ENCODE measurements at regions not wholly inside any gene's neighbourhood (a gene's known extent, or its start where the extent isn't known, plus 50 kb on each side); places are given as distances from the start of the nearest gene placed in this dataset.

GRCh38 chr12:24728826-24729225 is 220.1 kb downstream of the BCAT1 start:
- no peak overlapping the region for H3K4me3 ChIP-seq
- no peak for TF ChIP-seq POLR2AphosphoS5 (IDR thresholded peaks at IDR 0.05)
- H3K4me1 ChIP-seq: peaks cover 0 to 25% (median 4%) of the 10 kb centered on the region in 6 donors
- no peaks in the 10 kb centered on the region for H3K27me3 ChIP-seq (replicated peaks in 1 of 7)
- no peaks in the 10 kb centered on the region for H3K36me3 ChIP-seq
- intact Hi-C loops (cut with DNase I; ENCODE audit: low total_unique reads): no loop called here
- H3K27ac ChIP-seq: no peak overlapping the region
- WGBS, 5 donors: 90 to 96% (median 93%) methylated on average over 3 of the region's 3 CpGs
- no peaks in the 10 kb centered on the region for H3K9me3 ChIP-seq
- DNase-seq: no peak

GRCh38 chr12:24728366-24728765 is 220.5 kb downstream of the BCAT1 start:
- Histone ChIP-seq H3K36me3 (no peaks in the 10 kb centered on the region), H3K9me3 (no peaks in the 10 kb centered on the region), H3K4me1 (peaks cover 0 to 25% (median 4%) of the 10 kb centered on the region in 6 donors), H3K27ac (no peak overlapping the region), H3K27me3 (replicated peaks in 1 of 7) (no peaks in the 10 kb centered on the region), H3K4me3 (no peak overlapping the region)
- intact Hi-C loops (cut with DNase I; ENCODE audit: low total_unique reads): no loop called here
- TF ChIP-seq POLR2AphosphoS5 (IDR thresholded peaks at IDR 0.05): no peak
- no peak for TF ChIP-seq POLR2A (IDR thresholded peaks at IDR 0.05)
- peak in 8 of 11 experiments; percentile 13 to 49 (median 41) for TF ChIP-seq CTCF (IDR thresholded peaks at IDR 0.05 in 8 of 11, conservative IDR thresholded peaks at IDR 0.05 in 3 of 11)
- no peak for DNase-seq

- intact Hi-C loops (cut with DNase I; ENCODE audit: low total_unique reads): no loop called here
- Histone ChIP-seq H3K4me3 (no peak overlapping the region), H3K36me3 (no peaks in the 10 kb centered on the region), H3K9me3 (no peaks in the 10 kb centered on the region), H3K27me3 (replicated peaks in 1 of 7) (no peaks in the 10 kb centered on the region), H3K27ac (no peak overlapping the region), H3K4me1 (peaks cover 0 to 20% (median 4%) of the 10 kb centered on the region in 6 donors)
- 33 to 85% (median 74%) methylated on average over 1 of the region's 1 CpG for whole genome bisulfite sequencing, 5 donors
- TF ChIP-seq POLR2AphosphoS5 (IDR thresholded peaks at IDR 0.05): no peak
- TF ChIP-seq POLR2A (IDR thresholded peaks at IDR 0.05): no peak
- TF ChIP-seq CTCF (IDR thresholded peaks at IDR 0.05 in 8 of 11, conservative IDR thresholded peaks at IDR 0.05 in 3 of 11): no peak
- no peak for DNase-seq
Measured at GRCh38 chr12:24725616-24726015, 223.3 kb downstream of the BCAT1 start.

- Histone ChIP-seq H3K4me3 (no peak overlapping the region), H3K9me3 (no peaks in the 10 kb centered on the region), H3K36me3 (no peaks in the 10 kb centered on the region), H3K27me3 (replicated peaks in 1 of 7) (no peaks in the 10 kb centered on the region), H3K4me1 (peaks cover 0 to 13% (median 4%) of the 10 kb centered on the region in 6 donors), H3K27ac (no peak overlapping the region)
- intact Hi-C loops (cut with DNase I; ENCODE audit: low total_unique reads): no loop called here
- WGBS, 5 donors: 62 to 74% (median 65%) methylated on average over 5 of the region's 5 CpGs
- no peak for DNase-seq
- TF ChIP-seq POLR2AphosphoS5 (IDR thresholded peaks at IDR 0.05) (no peak), CTCF (IDR thresholded peaks at IDR 0.05 in 8 of 11, conservative IDR thresholded peaks at IDR 0.05 in 3 of 11) (no peak), POLR2A (IDR thresholded peaks at IDR 0.05) (no peak)
Measured at GRCh38 chr12:24724814-24725213, 224.1 kb downstream of the BCAT1 start.

GRCh38 chr12:24723759-24724158 is 225.1 kb downstream of the BCAT1 start:
- Histone ChIP-seq H3K27ac (no peak overlapping the region), H3K4me3 (no peak overlapping the region), H3K36me3 (no peaks in the 10 kb centered on the region), H3K27me3 (replicated peaks in 1 of 7) (no peaks in the 10 kb centered on the region), H3K9me3 (no peaks in the 10 kb centered on the region), H3K4me1 (peaks cover 0 to 13% (median 2%) of the 10 kb centered on the region in 6 donors)
- no peak for TF ChIP-seq POLR2AphosphoS5 (IDR thresholded peaks at IDR 0.05)
- no peak for TF ChIP-seq POLR2A (IDR thresholded peaks at IDR 0.05)
- no peak for TF ChIP-seq CTCF (IDR thresholded peaks at IDR 0.05 in 8 of 11, conservative IDR thresholded peaks at IDR 0.05 in 3 of 11)
- DNase-seq: no peak
- intact Hi-C loops (cut with DNase I; ENCODE audit: low total_unique reads): no loop called here

Measured in spleen (tissue), 11 donors.